GM19351 (cell line): ENCODE measurements at regions not wholly inside any gene's neighbourhood (a gene's known extent, or its start where the extent isn't known, plus 50 kb on each side); places are given as distances from the start of the nearest gene placed in this dataset.

Source experiments
- ATAC-seq: cut with Tn5 transposase; IDR thresholded peaks from one replicate; pipeline ENCODE4 v1.9.1; 2021; ENCODE audit warnings: mild to moderate bottlenecking, moderate library complexity; ENCODE audit not compliant: unreplicated experiment

DNA sequence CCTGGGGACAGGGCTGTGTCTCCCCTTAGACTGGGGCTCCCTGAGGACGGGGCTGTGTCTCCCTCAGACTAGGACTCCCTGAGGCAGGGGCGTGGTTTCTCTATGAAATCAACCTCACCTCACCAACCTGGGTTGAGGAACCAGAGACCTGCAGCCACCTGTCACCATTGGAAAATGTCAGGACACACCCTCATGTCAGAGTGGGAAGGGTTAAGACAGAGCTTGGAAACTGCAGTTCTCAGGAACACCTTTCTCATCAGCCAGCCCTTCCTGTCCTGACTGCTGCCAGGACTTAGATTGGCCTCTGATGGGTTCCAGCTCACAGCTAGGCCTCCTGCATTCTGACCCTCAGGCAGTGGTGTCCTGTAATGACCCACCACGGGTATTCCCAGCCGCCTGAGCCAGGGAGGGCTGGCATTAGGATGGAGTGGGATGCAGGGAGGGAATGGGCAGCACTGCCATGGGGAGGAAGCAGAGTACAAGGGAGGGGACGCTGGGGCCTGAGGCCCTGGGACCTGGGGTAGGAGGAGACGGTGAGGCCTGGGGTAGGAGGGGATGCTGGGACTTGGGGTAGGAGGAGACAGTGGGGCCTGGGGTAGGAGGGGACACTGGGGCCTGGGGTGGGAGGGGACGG, 76.3 kb downstream of the MRPL14 start:
- no peak for ATAC-seq

DNA sequence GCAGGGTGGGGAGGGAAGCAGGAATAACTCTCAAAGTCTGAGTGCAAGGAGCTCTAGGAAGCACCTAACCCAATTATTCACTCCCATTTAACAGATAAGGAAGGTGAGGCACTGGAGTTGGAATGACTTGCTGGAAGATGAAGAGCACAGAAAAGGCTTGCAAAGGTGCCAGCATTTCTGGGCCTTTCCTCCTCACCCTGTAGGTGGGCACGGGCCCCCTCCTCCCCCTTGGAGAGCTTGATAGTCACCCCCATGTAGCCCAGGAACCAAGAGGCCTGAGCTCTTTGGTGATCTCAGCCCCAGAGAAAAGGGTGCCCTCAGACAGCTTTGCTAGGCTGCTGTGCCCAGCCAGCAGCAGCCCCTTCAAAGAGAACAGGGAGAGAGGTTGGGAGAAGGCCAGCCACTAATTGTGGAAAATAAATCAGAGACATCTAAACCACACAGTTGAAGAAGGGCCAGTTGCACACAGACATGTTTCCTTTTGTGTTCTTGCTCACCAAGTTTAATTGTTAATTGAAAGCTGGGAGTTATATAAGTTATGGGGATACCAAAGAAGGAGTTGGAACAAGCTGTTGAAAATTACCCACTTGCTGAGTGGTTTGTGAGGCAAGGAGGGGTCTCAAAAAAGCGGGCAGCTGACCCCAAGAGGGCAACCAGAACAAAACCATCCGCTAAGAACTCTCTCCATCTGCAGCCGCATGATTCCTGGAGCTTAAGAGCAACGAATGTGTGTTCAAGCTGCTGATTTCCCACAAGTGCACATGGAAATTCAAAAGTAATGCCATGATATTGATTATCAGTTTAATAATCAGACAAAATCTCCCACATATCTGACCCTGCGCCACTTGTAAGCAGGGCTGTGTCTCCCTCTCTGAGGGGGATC, 77.0 kb downstream of the MRPL14 start:
- ATAC-seq, result no peak

DNA sequence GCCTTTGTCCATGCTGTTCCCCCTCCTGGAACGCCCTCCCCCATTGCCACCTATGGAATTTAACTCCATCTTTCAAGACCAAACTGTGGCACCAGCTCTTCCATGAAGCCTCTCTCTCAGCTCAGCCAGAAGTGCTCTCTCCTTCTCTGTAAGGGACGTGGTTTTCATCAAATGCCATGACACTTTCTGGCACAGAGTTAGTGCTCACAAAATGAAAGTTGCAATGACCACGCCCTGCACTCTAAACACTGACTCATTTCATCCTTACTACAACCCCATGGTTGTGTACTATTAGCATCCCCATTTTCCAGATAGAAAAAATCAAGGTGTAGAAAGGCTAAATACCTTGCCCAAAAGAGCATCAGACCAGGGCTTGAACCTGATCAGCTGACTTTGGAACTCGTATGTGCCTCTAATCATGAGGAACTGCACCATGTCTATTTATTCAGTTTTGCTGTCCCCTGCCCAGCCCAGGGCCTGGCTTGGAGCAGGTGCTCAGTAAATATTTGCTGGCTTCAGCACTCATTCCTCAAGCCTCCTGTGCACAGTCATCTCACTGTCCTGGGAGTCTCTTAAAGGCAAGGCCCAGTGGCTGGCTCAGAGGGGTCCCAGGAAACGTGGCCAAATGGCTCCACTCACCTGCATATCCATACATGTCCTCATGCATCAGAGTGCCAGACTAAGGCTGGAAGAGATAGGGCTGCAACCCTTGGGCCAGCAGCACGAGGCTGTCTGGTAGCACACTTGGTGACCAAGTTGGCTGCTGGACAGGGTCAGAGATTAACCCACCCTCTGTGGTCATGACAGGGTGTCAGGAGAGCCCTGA, 77.9 kb downstream of the MRPL14 start:
- peak; percentile 78 for ATAC-seq

GRCh38 chr6:44048277-44048676, 79.0 kb downstream of the MRPL14 start:
- no peak for ATAC-seq

GRCh38 chr6:44047801-44048200, 79.5 kb downstream of the MRPL14 start:
- ATAC-seq, result no peak

- ATAC-seq, result no peak
These were observed 80.1 kb downstream of the MRPL14 start for GRCh38 chr6:44047179-44047546.

- ATAC-seq, result no peak
These were observed 80.6 kb downstream of the MRPL14 start for GRCh38 chr6:44046516-44047178.

DNA sequence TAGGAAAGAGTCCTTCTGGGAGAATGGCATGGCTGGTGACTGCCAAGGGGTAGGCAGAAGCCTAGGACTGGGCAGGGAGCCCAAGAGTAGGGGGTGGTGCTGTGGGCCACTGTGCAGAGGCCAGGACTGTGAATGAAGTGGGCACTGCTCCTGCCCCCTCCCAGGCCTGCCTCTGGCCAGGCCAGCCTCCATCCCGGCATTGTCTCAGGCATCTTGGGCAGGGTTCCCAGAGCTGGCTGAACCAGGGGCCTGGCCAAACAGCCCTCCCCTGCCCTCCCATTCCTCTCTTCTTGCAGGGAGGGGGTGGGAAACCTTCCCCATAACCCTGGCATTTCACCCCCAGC, 81.6 kb downstream of the MRPL14 start:
- ATAC-seq, result no peak

- no peak for ATAC-seq
These were observed 82.1 kb downstream of the MRPL14 start for GRCh38 chr6:44044940-44045671.

- ATAC-seq, result no peak
These were observed 83.1 kb downstream of the MRPL14 start for GRCh38 chr6:44044154-44044539.

- ATAC-seq, result no peak
These were observed 83.6 kb downstream of the MRPL14 start for GRCh38 chr6:44043479-44044153.

- ATAC-seq, result no peak
These were observed 84.2 kb downstream of the MRPL14 start for GRCh38 chr6:44042989-44043478.

DNA sequence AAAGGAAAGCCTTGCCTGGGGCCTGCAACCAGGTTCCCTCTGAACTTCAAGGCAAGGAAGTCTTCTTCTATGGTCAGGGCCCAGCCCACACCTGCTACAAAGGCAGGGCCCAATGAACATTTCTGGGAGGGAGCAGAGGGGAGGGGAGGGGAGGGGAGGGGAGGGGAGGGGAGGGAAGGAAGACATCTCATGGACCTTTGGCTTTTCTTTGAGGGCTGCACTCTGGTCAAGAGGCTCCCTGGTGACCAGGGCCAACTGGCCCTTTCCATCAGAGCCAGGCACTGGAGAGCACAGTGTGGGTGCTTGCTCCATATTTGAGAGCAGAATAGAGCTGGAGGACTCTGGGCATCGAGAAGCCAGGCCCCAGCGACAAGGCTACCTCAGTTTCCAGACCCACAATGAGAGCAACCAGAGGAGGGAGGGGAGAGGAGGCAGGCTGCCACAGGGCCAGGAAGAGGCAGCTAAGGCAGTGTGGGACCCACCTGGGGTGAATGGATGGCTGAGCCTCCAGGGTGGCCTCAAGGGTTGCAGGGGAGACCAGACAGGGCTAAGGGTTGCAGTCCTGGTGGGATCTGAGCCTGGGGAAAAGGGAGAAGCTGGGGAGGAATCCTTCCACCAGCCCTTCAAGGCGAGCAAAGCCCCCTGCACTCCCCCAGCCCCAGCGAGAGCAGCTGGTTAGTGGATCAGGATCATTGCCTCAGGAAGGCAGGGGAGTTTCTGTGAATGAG, 84.8 kb downstream of the MRPL14 start:
- no peak for ATAC-seq

GRCh38 chr6:44041461-44042260, 85.6 kb downstream of the MRPL14 start:
- ATAC-seq, result no peak

DNA sequence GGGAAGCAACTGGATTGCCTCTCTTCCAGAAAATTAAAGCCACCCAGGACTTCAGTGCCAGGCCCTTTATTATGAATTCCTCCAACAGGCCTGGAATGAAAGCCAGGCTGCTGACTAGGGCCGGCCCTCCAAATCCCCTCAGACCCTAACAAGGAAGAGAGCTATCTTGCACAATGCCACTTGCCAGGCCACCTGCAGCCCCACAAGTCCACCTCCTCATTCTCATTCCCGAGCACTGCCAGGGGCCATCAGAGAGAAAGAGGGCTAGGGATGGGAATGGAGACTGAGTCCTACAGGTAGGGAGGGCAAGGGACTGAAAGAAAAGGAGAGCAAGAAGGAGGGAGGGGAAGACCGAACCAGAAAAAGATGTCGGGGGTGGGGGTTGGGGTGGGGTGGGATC, 86.5 kb downstream of the MRPL14 start:
- ATAC-seq, result no peak

DNA sequence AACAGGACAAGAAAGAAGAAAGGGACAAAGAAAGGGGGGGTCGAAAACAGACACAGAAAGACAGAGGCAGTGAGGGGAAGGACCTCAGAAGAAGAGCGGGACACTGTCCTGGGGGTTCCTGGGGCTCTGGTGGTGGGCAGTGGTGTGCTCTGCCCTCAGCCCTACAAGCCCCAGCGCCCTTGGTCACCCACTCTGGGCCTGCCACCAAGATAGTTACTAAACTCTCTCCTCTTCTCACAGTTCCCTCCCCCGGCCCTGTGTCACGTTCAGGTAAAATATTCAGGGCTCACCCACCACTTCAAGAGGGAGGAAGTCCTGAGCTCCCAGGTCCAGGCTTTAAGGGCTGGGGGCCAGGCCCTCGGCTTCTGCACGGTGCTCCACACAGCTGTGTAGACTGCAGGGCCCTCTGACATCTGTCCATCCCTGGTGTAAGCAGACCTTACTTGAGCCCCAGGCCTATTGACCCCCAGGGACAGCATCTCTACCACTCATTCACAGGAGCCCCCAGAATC, 87.4 kb downstream of the MRPL14 start:
- ATAC-seq, result no peak

GRCh38 chr6:44039191-44039719, 88.0 kb downstream of the MRPL14 start:
- ATAC-seq, result no peak

DNA sequence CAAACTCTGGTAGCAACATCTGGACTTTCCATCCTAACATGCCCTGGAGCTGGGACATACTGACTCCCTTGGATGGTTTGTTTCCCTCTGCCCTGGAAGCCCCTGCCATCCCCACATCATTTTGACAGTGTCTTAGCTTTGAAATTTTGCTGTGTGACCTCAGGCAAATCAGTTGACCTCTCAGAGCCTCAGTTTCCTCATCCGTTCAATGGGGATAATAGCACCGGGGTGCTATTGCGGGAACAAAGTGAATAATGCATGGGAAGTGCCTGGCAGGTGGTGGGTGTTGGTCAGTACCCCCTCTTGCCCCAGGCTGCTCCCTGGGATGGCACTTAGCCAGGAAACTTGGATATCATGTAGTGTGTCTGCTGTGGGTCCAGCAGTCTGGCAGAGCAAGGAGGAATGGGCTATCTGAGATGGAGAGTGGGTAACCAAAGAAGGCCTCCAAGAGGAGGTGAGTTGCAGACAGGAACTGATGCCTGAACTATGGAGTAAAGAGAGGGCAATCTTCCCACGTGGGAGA, 88.6 kb downstream of the MRPL14 start:
- no peak for ATAC-seq
